MCF 10A (cell line): ENCODE measurements at regions not wholly inside any gene's neighbourhood (a gene's known extent, or its start where the extent isn't known, plus 50 kb on each side); places are given as distances from the start of the nearest gene placed in this dataset.
"Not testable (repeated sequence)": the region's sequence is repeated elsewhere in the genome, so short reads cannot be mapped to it uniquely, and the experiment has no call there.

Experiments
- BruUV-seq: library from RNA; stranded (reverse); fragments of 400-500 nt; replicated peaks from 2 replicates; lab custom pipeline; 2021; lab: Mats Ljungman, UMichigan
- CTCF ChIA-PET: fragments of 300-600 bp; sonication (Branson Sonifier 250); formaldehyde crosslinking; extraction: SDS; loops from one replicate; lab custom pipeline; 2021; ENCODE audit warnings: antibody characterized with exemption, inconsistent platforms; lab: Yijun Ruan, JAX
- POLR2A ChIA-PET: fragments of 300-600, 350-650 bp; sonication (Branson Sonifier 250); formaldehyde crosslinking; extraction: SDS; loops from one replicate; lab custom pipeline; 2020; ENCODE audit warnings: antibody characterized with exemption, inconsistent platforms; lab: Yijun Ruan, JAX
- DNase-seq: peaks from one replicate; pipeline ENCODE4 v3.0.0-alpha.2; 2018; ENCODE audit not compliant: unreplicated experiment
- H3K27ac Mint-ChIP-seq: one replicate; pipeline ENCODE4 v1.8.0; 2022; ENCODE audit warnings: mild to moderate bottlenecking, low read depth, mixed read lengths; ENCODE audit not compliant: unreplicated experiment
- H3K27me3 Mint-ChIP-seq: one replicate; pipeline ENCODE4 v1.8.0; 2022; ENCODE audit warnings: mixed read lengths; ENCODE audit not compliant: insufficient read depth, unreplicated experiment
- H3K36me3 Mint-ChIP-seq: one replicate; pipeline ENCODE4 v1.8.0; 2022; ENCODE audit warnings: mild to moderate bottlenecking, moderate library complexity, mixed read lengths; ENCODE audit not compliant: insufficient read depth, unreplicated experiment
- H3K4me1 Mint-ChIP-seq: one replicate; pipeline ENCODE4 v1.8.0; 2022; ENCODE audit warnings: mixed read lengths; ENCODE audit not compliant: insufficient read depth, unreplicated experiment
- H3K4me3 Mint-ChIP-seq: one replicate; pipeline ENCODE4 v1.8.0; 2022; ENCODE audit warnings: mild to moderate bottlenecking, moderate library complexity, mixed read lengths; ENCODE audit not compliant: unreplicated experiment
- H3K9me3 Mint-ChIP-seq: one replicate; pipeline ENCODE4 v1.8.0; 2022; ENCODE audit warnings: mixed read lengths; ENCODE audit not compliant: unreplicated experiment
- CTCF ChIP-seq: fragments of 200-600 bp; IDR thresholded peaks from one replicate; pipeline ENCODE4 v1.8.0; 2022; ENCODE audit warnings: antibody characterized with exemption, mild to moderate bottlenecking; ENCODE audit not compliant: unreplicated experiment
- intact Hi-C: fragments of 100-400 bp; cut with micrococcal nuclease; formaldehyde crosslinking; loops from 2 replicates; pipeline ENCODE4 v1.14.1; 2022

- BruUV-seq = no TSS peak
- Mint-ChIP-seq H3K36me3 (no peaks in the 10 kb centered on the region), H3K4me3 (no peak overlapping the region), H3K27me3 (no peaks in the 10 kb centered on the region), H3K27ac (no peak overlapping the region), H3K9me3 (no peaks in the 10 kb centered on the region), H3K4me1 (no peaks in the 10 kb centered on the region)
- POLR2A ChIA-PET = interaction anchor here (0.6 to 1.2 kb wide), 3 partner anchors 9 to 1322 kb away, joined by 3 to 4 read pairs (median 4); no protein-coding TSS in a partner anchor
- no peak for TF ChIP-seq CTCF
- intact Hi-C loops = no loop called here
- peak; percentile 31 for DNase-seq
- CTCF ChIA-PET = interaction anchor here (0.5 to 1.0 kb wide), 3 partner anchors 9 to 425 kb away, joined by 3 to 5 read pairs (median 4); no protein-coding TSS in a partner anchor
Measured at GRCh38 chr2:59233920-59234319, 992.8 kb upstream of the FANCL start.

- peak; percentile 19 for DNase-seq
- intact Hi-C loops = no loop called here
- CTCF ChIA-PET = interaction anchor here (1.0 kb wide), 1 partner anchor 9 kb away, joined by 4 read pairs; no protein-coding TSS in a partner anchor
- H3K9me3 Mint-ChIP-seq = no peaks in the 10 kb centered on the region
- H3K36me3 Mint-ChIP-seq = no peaks in the 10 kb centered on the region
- no peak overlapping the region for H3K4me3 Mint-ChIP-seq
- no peaks in the 10 kb centered on the region for H3K27me3 Mint-ChIP-seq
- H3K4me1 Mint-ChIP-seq = no peaks in the 10 kb centered on the region
- no peak overlapping the region for H3K27ac Mint-ChIP-seq
- POLR2A ChIA-PET = interaction anchor here (0.6 to 1.2 kb wide), 5 partner anchors 9 to 1322 kb away, joined by 3 to 4 read pairs (median 3); no protein-coding TSS in a partner anchor
- no TSS peak for BruUV-seq
- TF ChIP-seq CTCF = no peak
Measured at GRCh38 chr2:59233448-59233847, 992.3 kb upstream of the FANCL start.

DNA sequence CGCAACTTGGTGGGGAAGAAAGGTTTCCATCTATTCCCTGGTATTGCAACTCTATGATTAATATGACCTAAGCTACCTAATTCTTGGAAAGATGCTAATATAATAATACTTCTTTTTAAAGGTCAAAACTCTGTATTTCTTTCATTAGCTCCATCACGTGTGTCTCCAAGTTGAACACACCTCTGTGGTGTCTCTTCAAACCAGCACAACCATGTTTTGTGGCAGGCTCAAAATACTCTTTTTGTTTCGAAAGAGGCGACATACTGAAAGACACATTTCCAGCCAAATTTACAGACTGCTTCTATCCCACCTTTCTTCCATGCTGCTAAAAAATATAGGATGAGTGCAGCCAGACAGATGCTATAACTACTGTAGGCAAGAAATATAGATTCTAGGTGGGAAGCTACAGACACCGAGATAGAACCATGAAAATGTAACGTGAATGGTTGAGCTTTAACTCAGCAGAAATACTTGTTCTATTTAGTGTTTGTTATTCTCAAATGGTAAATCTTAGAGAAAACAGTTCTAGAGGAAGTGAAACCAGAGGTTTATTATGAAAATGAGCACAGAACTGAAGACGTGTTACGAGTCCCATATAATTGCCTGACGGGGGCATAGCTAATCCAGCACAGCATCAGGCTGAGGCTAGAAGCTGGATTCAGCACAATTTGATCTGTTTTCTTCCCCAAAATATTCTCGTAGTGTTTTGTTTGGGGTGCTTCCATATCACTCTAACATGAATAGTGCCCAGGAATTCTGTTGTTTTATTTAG lies 991.5 kb upstream of the FANCL start:
- POLR2A ChIA-PET = interaction anchor here (0.6 to 1.2 kb wide), 2 partner anchors 10 to 18 kb away, joined by 3 to 4 read pairs; no protein-coding TSS in a partner anchor
- H3K4me3 Mint-ChIP-seq = no peak overlapping the region
- CTCF ChIA-PET = no interaction called here
- TF ChIP-seq CTCF = no peak
- H3K36me3 Mint-ChIP-seq = no peaks in the 10 kb centered on the region
- no peaks in the 10 kb centered on the region for H3K9me3 Mint-ChIP-seq
- BruUV-seq = no TSS peak
- H3K27me3 Mint-ChIP-seq = no peaks in the 10 kb centered on the region
- no peak for DNase-seq
- no peaks in the 10 kb centered on the region for H3K4me1 Mint-ChIP-seq
- H3K27ac Mint-ChIP-seq = no peak overlapping the region
- intact Hi-C loops = no loop called here

DNA sequence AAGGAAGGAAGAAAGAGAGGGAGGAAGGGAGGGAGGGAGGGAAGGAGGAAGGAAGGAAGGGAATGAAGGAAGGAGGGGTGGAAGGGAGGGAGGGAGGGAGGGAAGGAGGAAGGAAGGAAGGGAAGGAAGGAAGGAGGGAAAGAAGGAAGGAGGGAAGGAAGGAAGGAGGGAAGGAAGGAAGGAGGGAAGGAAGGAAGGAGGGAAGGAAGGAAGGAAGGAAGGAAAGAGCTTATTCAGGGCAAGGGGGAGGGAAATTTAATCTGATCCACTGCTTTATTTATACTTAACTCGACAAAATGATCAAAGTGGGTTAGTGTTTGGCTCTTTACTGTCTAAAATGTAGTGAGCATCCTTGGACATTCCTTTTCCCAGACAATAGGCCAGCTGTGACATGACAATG lies 985.2 kb upstream of the FANCL start:
- H3K36me3 Mint-ChIP-seq, POLR2A ChIA-PET, DNase-seq, H3K4me1 Mint-ChIP-seq, BruUV-seq, CTCF ChIA-PET, H3K27ac Mint-ChIP-seq, intact Hi-C loops, H3K4me3 Mint-ChIP-seq, H3K27me3 Mint-ChIP-seq, H3K9me3 Mint-ChIP-seq: not testable (repeated sequence)
